HL-60 (cell line): ENCODE measurements at regions not wholly inside any gene's neighbourhood (a gene's known extent, or its start where the extent isn't known, plus 50 kb on each side); places are given as distances from the start of the nearest gene placed in this dataset.
A peak's percentile ranks its signal among the peaks of the same experiment; 100 is the strongest.
"Not testable (repeated sequence)": the region's sequence is repeated elsewhere in the genome, so short reads cannot be mapped to it uniquely, and the experiment has no call there.

Source experiments
- DNase-seq, 2 experiments: peaks; one replicate each; pipeline ENCODE4 v3.0.0-alpha.2; 2010 to 2020; ENCODE audit warnings: low read depth in 1 of 2, low spot score in 1 of 2
- H3K27ac ChIP-seq: fragments of 250-450 bp; sonication (Bioruptor Pico); replicated peaks from 2 replicates; pipeline ENCODE4 v1.5.1; 2020; ENCODE audit warnings: mild to moderate bottlenecking, moderate library complexity
- H3K27me3 ChIP-seq: fragments of 250-450 bp; sonication (Bioruptor Pico); 2 replicates; pipeline ENCODE4 v1.5.1; 2021; ENCODE audit warnings: mild to moderate bottlenecking, moderate library complexity; ENCODE audit not compliant: insufficient read depth, poor library complexity, severe bottlenecking
- H3K4me3 ChIP-seq: replicated peaks from 2 replicates; pipeline ENCODE4 v1.5.1; 2011; ENCODE audit warnings: mild to moderate bottlenecking, control low read depth, low read length; ENCODE audit not compliant: insufficient read depth
- GABPA ChIP-seq: IDR thresholded peaks from 2 replicates; pipeline ENCODE4 v1.6.1; 2012; ENCODE audit warnings: low read depth
- POLR2AphosphoS5 ChIP-seq: IDR thresholded peaks from 2 replicates; pipeline ENCODE4 v1.6.1; 2012; ENCODE audit warnings: low read depth
- SPI1 ChIP-seq: IDR thresholded peaks from 2 replicates; pipeline ENCODE4 v1.6.1; 2012; ENCODE audit warnings: low read depth, mild to moderate bottlenecking, borderline replicate concordance
- TF ChIP-seq, protein P1 (sequence below): IDR thresholded peaks from 2 replicates; pipeline ENCODE4 v1.6.1; 2012; ENCODE audit warnings: low read depth; ENCODE audit not compliant: insufficient replicate concordance
- TF ChIP-seq, protein P2 (sequence below): IDR thresholded peaks from one replicate; pipeline ENCODE4 v1.5.1; 2011; ENCODE audit warnings: low read length, control low read depth, inconsistent platforms; ENCODE audit not compliant: insufficient read depth

DNA sequence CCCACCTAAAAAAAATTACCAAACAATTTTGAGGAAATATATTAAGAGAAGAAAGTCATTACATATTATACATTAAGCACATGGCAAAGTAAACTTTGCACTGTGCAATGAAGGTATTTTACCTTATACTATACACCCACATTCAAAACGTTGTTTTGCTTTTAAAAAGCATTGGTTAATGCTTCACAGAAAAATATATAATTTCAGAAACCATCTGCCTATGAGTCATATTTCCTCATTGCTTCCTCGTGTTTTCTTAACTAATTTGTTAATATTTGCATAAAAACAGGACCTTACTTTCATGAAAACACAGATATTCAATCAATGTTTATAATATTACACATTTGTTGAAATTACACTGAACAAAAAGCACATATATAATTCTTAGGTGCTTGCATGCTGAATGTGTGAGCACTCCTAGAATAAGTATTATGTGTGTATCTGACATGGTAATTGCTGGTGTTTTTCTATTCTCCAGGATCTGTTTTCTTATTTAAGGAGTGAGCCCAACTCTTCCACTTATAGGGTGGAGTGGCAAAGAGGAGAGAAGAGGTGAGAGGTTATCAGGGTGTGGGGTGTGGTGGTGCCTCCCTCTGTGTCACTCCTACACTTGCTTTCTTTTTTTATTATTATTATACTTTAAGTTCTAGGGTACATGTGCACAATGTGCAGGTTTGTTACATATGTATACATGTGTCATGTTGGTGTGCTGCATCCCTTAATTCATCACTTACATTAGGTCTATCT, 95.1 kb upstream of the IQCM start:
- TF ChIP-seq SPI1 (no peak), GABPA (no peak), POLR2AphosphoS5 (no peak)
- TF ChIP-seq, protein P1, sequence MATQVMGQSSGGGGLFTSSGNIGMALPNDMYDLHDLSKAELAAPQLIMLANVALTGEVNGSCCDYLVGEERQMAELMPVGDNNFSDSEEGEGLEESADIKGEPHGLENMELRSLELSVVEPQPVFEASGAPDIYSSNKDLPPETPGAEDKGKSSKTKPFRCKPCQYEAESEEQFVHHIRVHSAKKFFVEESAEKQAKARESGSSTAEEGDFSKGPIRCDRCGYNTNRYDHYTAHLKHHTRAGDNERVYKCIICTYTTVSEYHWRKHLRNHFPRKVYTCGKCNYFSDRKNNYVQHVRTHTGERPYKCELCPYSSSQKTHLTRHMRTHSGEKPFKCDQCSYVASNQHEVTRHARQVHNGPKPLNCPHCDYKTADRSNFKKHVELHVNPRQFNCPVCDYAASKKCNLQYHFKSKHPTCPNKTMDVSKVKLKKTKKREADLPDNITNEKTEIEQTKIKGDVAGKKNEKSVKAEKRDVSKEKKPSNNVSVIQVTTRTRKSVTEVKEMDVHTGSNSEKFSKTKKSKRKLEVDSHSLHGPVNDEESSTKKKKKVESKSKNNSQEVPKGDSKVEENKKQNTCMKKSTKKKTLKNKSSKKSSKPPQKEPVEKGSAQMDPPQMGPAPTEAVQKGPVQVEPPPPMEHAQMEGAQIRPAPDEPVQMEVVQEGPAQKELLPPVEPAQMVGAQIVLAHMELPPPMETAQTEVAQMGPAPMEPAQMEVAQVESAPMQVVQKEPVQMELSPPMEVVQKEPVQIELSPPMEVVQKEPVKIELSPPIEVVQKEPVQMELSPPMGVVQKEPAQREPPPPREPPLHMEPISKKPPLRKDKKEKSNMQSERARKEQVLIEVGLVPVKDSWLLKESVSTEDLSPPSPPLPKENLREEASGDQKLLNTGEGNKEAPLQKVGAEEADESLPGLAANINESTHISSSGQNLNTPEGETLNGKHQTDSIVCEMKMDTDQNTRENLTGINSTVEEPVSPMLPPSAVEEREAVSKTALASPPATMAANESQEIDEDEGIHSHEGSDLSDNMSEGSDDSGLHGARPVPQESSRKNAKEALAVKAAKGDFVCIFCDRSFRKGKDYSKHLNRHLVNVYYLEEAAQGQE = no peak
- TF ChIP-seq, protein P2, sequence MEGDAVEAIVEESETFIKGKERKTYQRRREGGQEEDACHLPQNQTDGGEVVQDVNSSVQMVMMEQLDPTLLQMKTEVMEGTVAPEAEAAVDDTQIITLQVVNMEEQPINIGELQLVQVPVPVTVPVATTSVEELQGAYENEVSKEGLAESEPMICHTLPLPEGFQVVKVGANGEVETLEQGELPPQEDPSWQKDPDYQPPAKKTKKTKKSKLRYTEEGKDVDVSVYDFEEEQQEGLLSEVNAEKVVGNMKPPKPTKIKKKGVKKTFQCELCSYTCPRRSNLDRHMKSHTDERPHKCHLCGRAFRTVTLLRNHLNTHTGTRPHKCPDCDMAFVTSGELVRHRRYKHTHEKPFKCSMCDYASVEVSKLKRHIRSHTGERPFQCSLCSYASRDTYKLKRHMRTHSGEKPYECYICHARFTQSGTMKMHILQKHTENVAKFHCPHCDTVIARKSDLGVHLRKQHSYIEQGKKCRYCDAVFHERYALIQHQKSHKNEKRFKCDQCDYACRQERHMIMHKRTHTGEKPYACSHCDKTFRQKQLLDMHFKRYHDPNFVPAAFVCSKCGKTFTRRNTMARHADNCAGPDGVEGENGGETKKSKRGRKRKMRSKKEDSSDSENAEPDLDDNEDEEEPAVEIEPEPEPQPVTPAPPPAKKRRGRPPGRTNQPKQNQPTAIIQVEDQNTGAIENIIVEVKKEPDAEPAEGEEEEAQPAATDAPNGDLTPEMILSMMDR = no peak
- H3K27ac ChIP-seq = no peak overlapping the region
- DNase-seq = no peak
- H3K4me3 ChIP-seq = no peak overlapping the region
- no peaks in the 10 kb centered on the region for H3K27me3 ChIP-seq

DNA sequence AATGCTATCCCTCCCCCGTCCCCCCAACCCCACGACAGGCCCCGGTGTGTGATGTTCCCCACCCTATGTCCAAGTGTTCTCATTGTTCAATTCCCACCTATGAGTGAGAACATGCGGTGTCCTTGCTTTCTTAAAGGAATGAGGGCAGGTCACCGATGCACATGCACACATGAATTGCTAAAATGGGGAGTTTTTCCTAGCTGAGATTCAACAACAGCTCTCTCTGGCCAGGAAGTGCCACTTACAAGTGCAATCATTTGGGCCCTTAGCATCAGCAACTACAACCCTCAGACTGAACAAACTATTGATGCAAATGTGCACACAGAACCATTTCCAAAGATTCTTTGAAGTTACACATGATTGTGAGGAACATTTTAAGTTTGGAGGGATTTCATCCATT, 95.7 kb upstream of the IQCM start:
- no peak for TF ChIP-seq GABPA
- TF ChIP-seq POLR2AphosphoS5 = no peak
- no peak overlapping the region for H3K27ac ChIP-seq
- DNase-seq = no peak
- H3K4me3 ChIP-seq = no peak overlapping the region
- H3K27me3 ChIP-seq = no peaks in the 10 kb centered on the region

DNA sequence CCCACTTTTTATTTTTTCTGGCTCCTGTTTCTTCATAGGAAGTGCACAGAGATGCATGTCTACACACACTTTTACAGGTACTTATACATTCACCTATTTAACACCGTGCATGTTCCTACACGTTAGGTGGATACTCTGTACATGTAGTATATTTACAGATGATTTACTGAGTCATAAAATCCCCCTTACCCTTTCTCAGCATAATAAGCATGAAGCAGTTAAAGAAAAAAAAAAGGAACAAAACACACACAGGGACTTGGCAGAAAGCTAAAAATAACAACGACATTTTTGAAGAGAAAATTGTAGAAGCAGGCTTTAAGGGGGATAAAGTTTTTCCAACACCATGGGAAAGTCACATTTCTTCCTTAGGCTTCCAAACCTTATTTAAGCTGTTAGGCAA, 96.4 kb upstream of the IQCM start:
- Histone ChIP-seq H3K27ac (no peak overlapping the region), H3K4me3 (no peak overlapping the region), H3K27me3 (no peaks in the 10 kb centered on the region)
- TF ChIP-seq, protein P2 = no peak
- TF ChIP-seq GABPA = no peak
- TF ChIP-seq, protein P1 = no peak
- no peak for TF ChIP-seq POLR2AphosphoS5
- TF ChIP-seq SPI1 = no peak
- no peak for DNase-seq

DNA sequence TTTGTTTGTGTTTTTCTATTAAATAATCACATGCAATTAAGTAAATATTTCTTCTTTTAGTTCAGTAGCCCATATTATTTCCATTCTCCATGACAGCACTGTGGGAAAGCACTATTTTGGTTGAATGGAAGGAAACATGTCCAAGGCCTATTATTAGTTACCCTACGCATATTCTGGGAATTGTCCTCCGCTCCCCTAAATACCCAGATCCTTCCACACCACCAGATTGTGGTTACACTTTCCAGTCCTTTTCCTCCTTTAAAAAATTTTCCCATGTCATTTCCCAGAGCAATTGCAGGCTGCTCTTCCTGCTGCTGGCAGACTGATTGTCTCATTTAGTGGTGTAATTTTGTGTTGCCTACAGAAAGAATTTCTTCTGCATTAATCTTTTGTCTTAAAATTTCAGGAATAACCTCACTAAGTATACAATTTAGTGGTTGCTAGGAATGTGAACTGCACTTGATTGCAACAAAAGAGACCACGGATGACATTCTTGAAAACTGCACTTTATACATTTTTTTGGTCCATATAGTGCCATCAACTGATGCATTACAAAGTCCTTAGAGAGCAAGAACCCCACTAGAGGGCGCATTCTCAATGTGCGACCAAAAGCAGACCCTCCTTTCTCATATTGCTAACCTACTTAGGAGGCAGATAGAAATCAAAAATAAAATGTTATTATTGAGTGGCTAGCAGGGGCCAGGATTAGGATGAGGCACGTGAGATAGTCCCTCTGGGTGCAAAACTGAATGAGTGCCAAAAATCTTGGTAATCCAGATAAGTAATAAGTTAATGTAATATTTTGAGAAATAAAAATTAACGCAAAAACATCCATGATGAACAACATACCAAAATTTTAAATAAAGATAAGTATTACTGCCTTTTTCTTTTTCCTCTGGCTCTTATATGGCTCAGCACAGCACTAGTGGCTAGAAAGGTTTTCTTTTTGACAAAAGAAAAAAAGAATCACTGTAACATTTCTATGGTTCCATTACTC, 98.8 kb upstream of the IQCM start:
- Histone ChIP-seq H3K27ac (no peak overlapping the region), H3K4me3 (no peak overlapping the region), H3K27me3 (no peaks in the 10 kb centered on the region)
- no peak for TF ChIP-seq SPI1
- TF ChIP-seq GABPA = no peak
- TF ChIP-seq, protein P2 = peak; percentile 57
- TF ChIP-seq, protein P1 = no peak
- no peak for TF ChIP-seq POLR2AphosphoS5
- DNase-seq = peak; percentile 12 to 34

DNA sequence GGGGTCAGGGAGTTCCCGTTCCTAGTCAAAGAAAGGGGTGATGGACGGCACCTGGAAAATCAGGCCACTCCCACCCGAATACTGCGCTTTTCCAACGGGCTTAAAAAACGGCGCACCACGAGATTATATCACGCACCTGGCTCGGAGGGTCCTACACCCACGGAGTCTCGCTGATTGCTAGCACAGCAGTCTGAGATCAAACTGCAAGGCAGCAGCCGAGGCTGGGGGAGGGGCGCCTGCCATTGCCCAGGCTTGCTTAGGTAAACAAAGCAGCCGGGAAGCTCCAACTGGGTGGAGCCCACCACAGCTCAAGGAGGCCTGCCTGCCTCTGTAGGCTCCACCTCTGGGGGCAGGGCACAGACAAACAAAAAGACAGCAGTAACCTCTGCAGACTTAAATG, 100.1 kb upstream of the IQCM start:
- H3K27me3 ChIP-seq, H3K27ac ChIP-seq, H3K4me3 ChIP-seq, DNase-seq: not testable (repeated sequence)
